HepG2 (cell line): ENCODE measurements at regions not wholly inside any gene's neighbourhood (a gene's known extent, or its start where the extent isn't known, plus 50 kb on each side); places are given as distances from the start of the nearest gene placed in this dataset.

Experiments used
- ATF7 ChIP-seq, 2 experiments: fragments of 450-650 bp in 1 of 2; sonication (generic) in 1 of 2; formaldehyde crosslinking in 1 of 2; IDR thresholded peaks; 2 replicates each; pipeline versions ENCODE4 v1.4.0 to v1.6.1; 2016 to 2020; ENCODE audit warnings: antibody characterized with exemption in 1 of 2, mild to moderate bottlenecking in 1 of 2, missing genetic modification reagents in 1 of 2
- ELF4 ChIP-seq: sonication (generic); formaldehyde crosslinking; IDR thresholded peaks from 2 replicates; pipeline ENCODE4 v1.5.0; 2020; ENCODE audit warnings: missing genetic modification reagents, mild to moderate bottlenecking, moderate library complexity, borderline replicate concordance
- FOXK1 ChIP-seq: sonication (generic); formaldehyde crosslinking; IDR thresholded peaks from 2 replicates; pipeline ENCODE4 v1.4.0; 2020; ENCODE audit warnings: low read depth, missing genetic modification reagents, borderline replicate concordance
- GABPA ChIP-seq, 2 experiments: IDR thresholded peaks; 2 replicates each; pipeline ENCODE4 v1.6.1; 2011 to 2016; ENCODE audit warnings: low read depth in 2 of 2, low read length in 1 of 2, missing biosample characterization in 1 of 2, missing genetic modification characterization in 1 of 2
- HMG20A ChIP-seq: IDR thresholded peaks from 2 replicates; pipeline ENCODE4 v1.6.1; 2016; ENCODE audit warnings: borderline replicate concordance
- HMGXB3 ChIP-seq: sonication (generic); formaldehyde crosslinking; IDR thresholded peaks from 2 replicates; pipeline ENCODE4 v1.4.0; 2020; ENCODE audit warnings: missing genetic modification reagents, borderline replicate concordance
- HOMEZ ChIP-seq: IDR thresholded peaks from 2 replicates; pipeline ENCODE4 v1.6.1; 2016; ENCODE audit warnings: low read depth
- JUN ChIP-seq: sonication (generic); formaldehyde crosslinking; IDR thresholded peaks from 2 replicates; pipeline ENCODE4 v1.4.0; 2020; ENCODE audit warnings: mild to moderate bottlenecking, missing genetic modification reagents
- KLF11 ChIP-seq: IDR thresholded peaks from 2 replicates; pipeline ENCODE4 v1.6.1; 2016; ENCODE audit warnings: missing compliant biosample characterization
- KLF16 ChIP-seq, 2 experiments: sonication (generic) in 1 of 2; formaldehyde crosslinking in 1 of 2; IDR thresholded peaks; 2 replicates each; pipeline versions ENCODE4 v1.6.1 to v1.8.0; 2016 to 2023; ENCODE audit warnings: missing genetic modification reagents in 2 of 2, missing compliant biosample characterization in 1 of 2
- MED1 ChIP-seq: sonication (generic); formaldehyde crosslinking; IDR thresholded peaks from 2 replicates; pipeline ENCODE4 v1.4.0; 2020; ENCODE audit warnings: missing genetic modification reagents
- MNT ChIP-seq: fragments of 450-650 bp; IDR thresholded peaks from 2 replicates; pipeline ENCODE4 v1.6.1; 2016
- MXI1 ChIP-seq: IDR thresholded peaks from 3 replicates; pipeline ENCODE4 v1.6.1; 2012; ENCODE audit warnings: low read depth, low read length, inconsistent platforms, borderline replicate concordance
- PPARG ChIP-seq: conservative IDR thresholded peaks from 2 replicates; pipeline ENCODE4 v1.6.1; 2016; ENCODE audit warnings: missing biosample characterization, missing genetic modification reagents
- ZFP62 ChIP-seq: sonication (generic); formaldehyde crosslinking; IDR thresholded peaks from 2 replicates; pipeline ENCODE4 v1.4.0; 2020; ENCODE audit warnings: missing genetic modification reagents
- ZFY ChIP-seq: sonication (generic); formaldehyde crosslinking; IDR thresholded peaks from 2 replicates; pipeline ENCODE4 v1.4.0; 2020; ENCODE audit warnings: missing genetic modification reagents
- ZGPAT ChIP-seq: IDR thresholded peaks from 2 replicates; pipeline ENCODE4 v1.6.1; 2016; ENCODE audit warnings: mild to moderate bottlenecking
- ZNF563 ChIP-seq: sonication (generic); formaldehyde crosslinking; IDR thresholded peaks from 2 replicates; pipeline ENCODE4 v1.8.0; 2022; ENCODE audit warnings: mild to moderate bottlenecking, moderate library complexity, missing genetic modification reagents
- ZNF788 ChIP-seq: sonication (generic); formaldehyde crosslinking; IDR thresholded peaks from 2 replicates; pipeline ENCODE4 v1.5.0; 2020; ENCODE audit warnings: mild to moderate bottlenecking, missing genetic modification reagents, borderline replicate concordance

- TF ChIP-seq ATF7 (IDR thresholded peaks at IDR 0.05) (peak; percentile 55), ATF7 (CRISPR knock-in tag; IDR thresholded peaks at IDR 0.05) (peak; percentile 86; the same call in 1 of the 2 replicates), FOXK1 (0 out of 2 replicates have a peak, but pooled peaks have one; percentile 31), KLF11 (CRISPR knock-in tag) (0 out of 2 replicates have a peak, but pooled peaks have one; percentile 32), ZNF563 (no peak), ZNF788 (CRISPR knock-in tag) (no peak), ZFY (CRISPR knock-in tag) (peak; percentile 40), MED1 (CRISPR knock-in tag) (peak; percentile 97), ZGPAT (CRISPR knock-in tag) (peak; percentile 45; the same call in 1 of the 2 replicates), JUN (CRISPR knock-in tag) (peak; percentile 96), MNT (no peak), ZFP62 (no peak), KLF16 (CRISPR knock-in tag; IDR thresholded peaks at IDR 0.05) (0 out of 4 replicates have a peak, but pooled peaks of 1 of the 2 experiments have one; percentile 20), MXI1 (peak; percentile 1; the same call in 1 of the 3 replicates), HMGXB3 (CRISPR knock-in tag) (0 out of 2 replicates have a peak, but pooled peaks have one; percentile 23), ELF4 (CRISPR knock-in tag) (peak; percentile 45; the same call in 1 of the 2 replicates), PPARG (CRISPR knock-in tag) (peak; percentile 43; the same call in 1 of the 2 replicates), HMG20A (CRISPR knock-in tag) (peak; percentile 81; the same call in 1 of the 2 replicates), HOMEZ (CRISPR knock-in tag) (peak; percentile 40; the same call in 1 of the 2 replicates), GABPA (IDR thresholded peaks at IDR 0.05; ENCODE audit: low read depth, low read length) (no peak), GABPA (CRISPR knock-in tag; IDR thresholded peaks at IDR 0.05; ENCODE audit: low read depth) (no peak)
Observed at GRCh38 chr10:3886641-3887251, 101.7 kb upstream of the KLF6 start (continued).
